A673 (cell line): ENCODE measurements at regions not wholly inside any gene's neighbourhood (a gene's known extent, or its start where the extent isn't known, plus 50 kb on each side); places are given as distances from the start of the nearest gene placed in this dataset.

Experiments used
- BruUV-seq: library from RNA; stranded (reverse); fragments of 400-500 nt; replicated peaks from 2 replicates; lab custom pipeline; 2021; lab: Mats Ljungman, UMichigan
- CTCF ChIA-PET: fragments of 300-600 bp; sonication (Branson Sonifier 250); formaldehyde crosslinking; loops from one replicate; lab custom pipeline; 2022; ENCODE audit warnings: antibody characterized with exemption; lab: Charles Lee
- POLR2A ChIA-PET: fragments of 300-600 bp; sonication (Branson Sonifier 250); formaldehyde crosslinking; loops from one replicate; lab custom pipeline; 2022; ENCODE audit warnings: antibody characterized with exemption; ENCODE audit not compliant: low non-redundant PET; lab: Charles Lee
- DNase-seq: peaks from one replicate; pipeline ENCODE4 v3.0.0-alpha.2; 2015; ENCODE audit warnings: low spot score
- H3K27ac ChIP-seq: fragments of 200-600 bp; sonication (generic); 2 replicates; pipeline ENCODE4 v1.5.1; 2016; ENCODE audit warnings: mixed run types, low read depth, mild to moderate bottlenecking, mixed read lengths, antibody characterized with exemption, low read length; ENCODE audit not compliant: poor library complexity, severe bottlenecking
- H3K27me3 ChIP-seq: fragments of 200-600 bp; sonication (generic); replicated peaks from 2 replicates; pipeline ENCODE4 v1.6.1; 2017; ENCODE audit warnings: mixed run types, low read depth, mild to moderate bottlenecking, mixed read lengths, antibody characterized with exemption, low read length; ENCODE audit not compliant: insufficient read depth, poor library complexity
- H3K36me3 ChIP-seq: fragments of 200-600 bp; sonication (generic); 2 replicates; pipeline ENCODE4 v1.6.1; 2016; ENCODE audit warnings: mixed run types, mild to moderate bottlenecking, mixed read lengths, antibody characterized with exemption, low read length; ENCODE audit not compliant: insufficient read depth, poor library complexity, severe bottlenecking
- H3K4me1 ChIP-seq: fragments of 200-600 bp; sonication (generic); 2 replicates; pipeline ENCODE4 v1.6.1; 2017; ENCODE audit warnings: mixed run types, mild to moderate bottlenecking, mixed read lengths, antibody characterized with exemption, low read length; ENCODE audit not compliant: insufficient read depth, poor library complexity, severe bottlenecking
- H3K4me3 ChIP-seq: fragments of 200-600 bp; sonication (generic); 2 replicates; pipeline ENCODE4 v1.5.1; 2016; ENCODE audit warnings: low read depth, mixed run types, mild to moderate bottlenecking, mixed read lengths, low read length; ENCODE audit not compliant: poor library complexity, severe bottlenecking
- H3K9me3 ChIP-seq: fragments of 200-600 bp; sonication (generic); 2 replicates; pipeline ENCODE4 v1.6.1; 2016; ENCODE audit warnings: mixed run types, low read depth, mild to moderate bottlenecking, mixed read lengths, antibody characterized with exemption, low read length; ENCODE audit not compliant: poor library complexity, severe bottlenecking
- EZH2 ChIP-seq: fragments of 200-600 bp; sonication (generic); IDR thresholded peaks from 2 replicates; pipeline ENCODE4 v1.6.1; 2017; ENCODE audit warnings: borderline replicate concordance, low read depth, mild to moderate bottlenecking, mixed read lengths, antibody characterized with exemption, low read length; ENCODE audit not compliant: poor library complexity, severe bottlenecking
- intact Hi-C: fragments of 100-400 bp; cut with micrococcal nuclease; formaldehyde crosslinking; loops from one replicate; pipeline ENCODE4 v1.10.0; 2022; ENCODE audit not compliant: unreplicated experiment
- TF ChIP-seq, protein P1 (sequence below): fragments of 300-800, 200-600 bp; sonication (generic); conservative IDR thresholded peaks from 2 replicates; pipeline ENCODE4 v1.5.1; 2017; ENCODE audit warnings: low read depth, mild to moderate bottlenecking, antibody characterized with exemption, low read length, moderate library complexity, mixed read lengths

DNA sequence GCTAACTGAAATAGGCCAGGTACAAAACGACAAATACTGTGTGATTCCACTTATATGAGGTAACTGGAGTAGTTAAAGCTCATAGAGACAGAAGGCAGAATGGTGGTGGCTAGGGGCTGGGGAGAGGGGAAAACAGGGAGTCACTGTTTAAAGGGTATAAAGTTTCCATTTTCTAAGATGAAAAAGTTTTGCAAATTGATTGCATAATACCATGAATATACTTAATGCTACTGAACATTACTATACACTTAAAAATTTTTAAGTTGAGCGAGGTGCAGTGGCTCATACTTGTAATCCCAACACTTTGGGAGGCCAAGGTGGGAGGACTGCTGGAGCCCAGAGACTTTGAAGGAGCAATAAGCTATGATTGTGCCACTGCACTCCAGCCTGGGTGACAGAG is 138.6 kb upstream of the ARID1B start:
- H3K36me3 ChIP-seq, result no peaks in the 10 kb centered on the region
- no peak for DNase-seq
- no TSS peak for BruUV-seq
- CTCF ChIA-PET, result no interaction called here
- no peak overlapping the region for H3K4me3 ChIP-seq
- no peaks in the 10 kb centered on the region for H3K9me3 ChIP-seq
- intact Hi-C loops, result no loop called here
- TF ChIP-seq, protein P1, sequence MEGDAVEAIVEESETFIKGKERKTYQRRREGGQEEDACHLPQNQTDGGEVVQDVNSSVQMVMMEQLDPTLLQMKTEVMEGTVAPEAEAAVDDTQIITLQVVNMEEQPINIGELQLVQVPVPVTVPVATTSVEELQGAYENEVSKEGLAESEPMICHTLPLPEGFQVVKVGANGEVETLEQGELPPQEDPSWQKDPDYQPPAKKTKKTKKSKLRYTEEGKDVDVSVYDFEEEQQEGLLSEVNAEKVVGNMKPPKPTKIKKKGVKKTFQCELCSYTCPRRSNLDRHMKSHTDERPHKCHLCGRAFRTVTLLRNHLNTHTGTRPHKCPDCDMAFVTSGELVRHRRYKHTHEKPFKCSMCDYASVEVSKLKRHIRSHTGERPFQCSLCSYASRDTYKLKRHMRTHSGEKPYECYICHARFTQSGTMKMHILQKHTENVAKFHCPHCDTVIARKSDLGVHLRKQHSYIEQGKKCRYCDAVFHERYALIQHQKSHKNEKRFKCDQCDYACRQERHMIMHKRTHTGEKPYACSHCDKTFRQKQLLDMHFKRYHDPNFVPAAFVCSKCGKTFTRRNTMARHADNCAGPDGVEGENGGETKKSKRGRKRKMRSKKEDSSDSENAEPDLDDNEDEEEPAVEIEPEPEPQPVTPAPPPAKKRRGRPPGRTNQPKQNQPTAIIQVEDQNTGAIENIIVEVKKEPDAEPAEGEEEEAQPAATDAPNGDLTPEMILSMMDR, result no peak
- TF ChIP-seq EZH2, result no peak
- H3K27me3 ChIP-seq, result no peaks in the 10 kb centered on the region
- POLR2A ChIA-PET, result no interaction called here
- no peak overlapping the region for H3K27ac ChIP-seq
- no peaks in the 10 kb centered on the region for H3K4me1 ChIP-seq

DNA sequence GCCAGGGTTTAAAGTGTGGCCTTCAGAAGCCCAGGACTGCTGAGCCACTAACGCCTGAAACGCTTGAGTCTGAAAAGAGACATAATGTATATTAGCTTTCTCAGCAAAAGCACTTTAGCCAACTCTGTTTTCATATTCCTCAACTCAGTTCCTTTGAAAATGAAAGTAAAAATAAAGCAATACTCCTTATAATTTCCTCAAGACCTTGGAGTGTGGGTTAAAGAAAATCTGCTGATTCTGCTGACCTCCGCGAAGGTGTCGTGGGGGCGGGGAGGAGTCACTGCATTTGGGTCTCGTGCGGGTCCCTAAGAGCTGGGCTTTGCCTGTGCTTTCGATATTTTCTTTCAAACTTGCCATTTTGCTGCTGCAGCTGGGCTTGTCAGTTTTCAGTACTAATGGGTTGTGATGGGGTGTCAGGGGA is 142.2 kb upstream of the ARID1B start:
- ChIA-PET CTCF (no interaction called here), POLR2A (no interaction called here)
- H3K36me3 ChIP-seq, result no peaks in the 10 kb centered on the region
- no peaks in the 10 kb centered on the region for H3K27me3 ChIP-seq
- H3K4me1 ChIP-seq, result no peaks in the 10 kb centered on the region
- BruUV-seq, result no TSS peak
- H3K27ac ChIP-seq, result no peak overlapping the region
- no peak overlapping the region for H3K4me3 ChIP-seq
- no peak for DNase-seq
- intact Hi-C loops, result no loop called here
- TF ChIP-seq EZH2, result no peak
- TF ChIP-seq, protein P1, result no peak
- H3K9me3 ChIP-seq, result no peaks in the 10 kb centered on the region

DNA sequence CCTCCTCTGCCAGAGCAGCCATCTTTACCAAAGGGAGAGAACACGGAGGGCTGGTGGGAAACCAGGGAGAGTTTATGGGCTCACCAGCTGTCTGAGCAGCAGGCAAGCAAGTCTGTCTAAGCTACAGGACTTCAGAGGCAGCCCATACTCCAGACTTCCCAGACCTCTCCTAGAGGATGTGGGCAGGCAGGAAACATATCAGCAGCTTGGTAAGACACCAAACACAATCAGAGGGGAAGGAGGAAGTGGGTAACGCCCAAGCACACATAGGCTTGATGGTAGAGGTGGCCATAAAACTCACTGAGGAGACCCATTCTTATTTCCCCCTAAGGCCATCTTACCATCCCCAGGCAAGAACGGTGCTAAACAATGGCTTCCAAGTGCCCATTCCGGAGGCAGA is 143.1 kb upstream of the ARID1B start:
- no peaks in the 10 kb centered on the region for H3K27me3 ChIP-seq
- no peak overlapping the region for H3K4me3 ChIP-seq
- no peaks in the 10 kb centered on the region for H3K4me1 ChIP-seq
- H3K9me3 ChIP-seq, result no peaks in the 10 kb centered on the region
- POLR2A ChIA-PET, result no interaction called here
- no peaks in the 10 kb centered on the region for H3K36me3 ChIP-seq
- DNase-seq, result no peak
- TF ChIP-seq EZH2, result no peak
- TF ChIP-seq, protein P1, result no peak
- H3K27ac ChIP-seq, result no peak overlapping the region
- BruUV-seq, result no TSS peak
- CTCF ChIA-PET, result no interaction called here
- intact Hi-C loops, result no loop called here
